ENCODE measurements at regions not wholly inside any gene's neighbourhood (a gene's known extent, or its start where the extent isn't known, plus 50 kb on each side); places are given as distances from the start of the nearest gene placed in this dataset.

GRCh38 chr5:4043135-4043534 is 447.5 kb downstream of the IRX1 start:
- no peak for TF ChIP-seq CTCF (IDR thresholded peaks at IDR 0.05)
- TF ChIP-seq ZFX (IDR thresholded peaks at IDR 0.05; ENCODE audit: borderline replicate concordance): no peak
- no peak overlapping the region for H3K27ac ChIP-seq

- TF ChIP-seq CTCF (IDR thresholded peaks at IDR 0.05) (no peak), ZFX (IDR thresholded peaks at IDR 0.05; ENCODE audit: borderline replicate concordance) (no peak)
- no peak overlapping the region for H3K27ac ChIP-seq
These were observed 449.2 kb downstream of the IRX1 start for GRCh38 chr5:4044881-4045280.

- TF ChIP-seq ZFX (IDR thresholded peaks at IDR 0.05; ENCODE audit: borderline replicate concordance) (no peak), CTCF (IDR thresholded peaks at IDR 0.05) (no peak)
These were observed 452.8 kb downstream of the IRX1 start for GRCh38 chr5:4048398-4048797.

GRCh38 chr5:4050203-4050602 is 454.6 kb downstream of the IRX1 start:
- no peak overlapping the region for H3K27ac ChIP-seq
- no peak for TF ChIP-seq ZFX (IDR thresholded peaks at IDR 0.05; ENCODE audit: borderline replicate concordance)
- TF ChIP-seq CTCF (IDR thresholded peaks at IDR 0.05): no peak

More at GRCh38 chr5:4048398-4048797, 452.8 kb downstream of the IRX1 start:
- H3K27ac ChIP-seq: no peak overlapping the region

- TF ChIP-seq CTCF (IDR thresholded peaks at IDR 0.05) (no peak), ZFX (IDR thresholded peaks at IDR 0.05; ENCODE audit: borderline replicate concordance) (no peak)
- H3K27ac ChIP-seq: no peak overlapping the region
These were observed 457.5 kb downstream of the IRX1 start for GRCh38 chr5:4053136-4053535.

- TF ChIP-seq CTCF (IDR thresholded peaks at IDR 0.05) (no peak), ZFX (IDR thresholded peaks at IDR 0.05; ENCODE audit: borderline replicate concordance) (no peak)
- H3K27ac ChIP-seq: no peak overlapping the region
These were observed 458.5 kb downstream of the IRX1 start for GRCh38 chr5:4054092-4054491.

GRCh38 chr5:4058899-4059298 is 463.3 kb downstream of the IRX1 start:
- TF ChIP-seq ZFX (IDR thresholded peaks at IDR 0.05; ENCODE audit: borderline replicate concordance): no peak
- TF ChIP-seq CTCF (IDR thresholded peaks at IDR 0.05): no peak
- no peak overlapping the region for H3K27ac ChIP-seq

Data from 22Rv1 (cell line).